NOMO-1 treated with dmso at 0.1 percent for 144 hours (cell line): ENCODE measurements at regions not wholly inside any gene's neighbourhood (a gene's known extent, or its start where the extent isn't known, plus 50 kb on each side); places are given as distances from the start of the nearest gene placed in this dataset.

ENCODE experiments used
- DNase-seq: peaks from one replicate; lab custom pipeline; 2025; ENCODE audit not compliant: unreplicated experiment; lab: John Stamatoyannopoulos, UW

- DNase-seq: no peak
Observed at GRCh38 chr16:54389836-54390494, 103.4 kb upstream of the IRX3 start.

DNA sequence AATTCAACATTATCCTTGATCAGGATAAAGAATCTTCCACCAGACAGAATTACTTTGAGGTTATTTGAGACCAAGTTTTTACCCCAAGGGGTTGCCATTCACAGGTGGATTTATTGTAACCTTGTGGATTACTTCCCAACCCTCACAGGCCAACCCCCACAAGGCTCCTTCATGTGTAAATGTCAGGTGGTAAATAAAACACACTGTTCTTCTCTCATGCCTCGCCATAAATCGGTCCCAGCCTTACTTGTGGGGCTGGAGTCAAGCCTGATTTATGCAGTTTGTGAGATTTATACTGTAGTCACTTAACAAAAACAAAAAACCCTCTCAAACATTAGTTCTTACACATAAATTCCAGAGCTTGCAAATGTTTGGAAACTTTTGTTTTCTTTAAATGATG lies 98.6 kb upstream of the IRX3 start:
- DNase-seq: no peak

DNA sequence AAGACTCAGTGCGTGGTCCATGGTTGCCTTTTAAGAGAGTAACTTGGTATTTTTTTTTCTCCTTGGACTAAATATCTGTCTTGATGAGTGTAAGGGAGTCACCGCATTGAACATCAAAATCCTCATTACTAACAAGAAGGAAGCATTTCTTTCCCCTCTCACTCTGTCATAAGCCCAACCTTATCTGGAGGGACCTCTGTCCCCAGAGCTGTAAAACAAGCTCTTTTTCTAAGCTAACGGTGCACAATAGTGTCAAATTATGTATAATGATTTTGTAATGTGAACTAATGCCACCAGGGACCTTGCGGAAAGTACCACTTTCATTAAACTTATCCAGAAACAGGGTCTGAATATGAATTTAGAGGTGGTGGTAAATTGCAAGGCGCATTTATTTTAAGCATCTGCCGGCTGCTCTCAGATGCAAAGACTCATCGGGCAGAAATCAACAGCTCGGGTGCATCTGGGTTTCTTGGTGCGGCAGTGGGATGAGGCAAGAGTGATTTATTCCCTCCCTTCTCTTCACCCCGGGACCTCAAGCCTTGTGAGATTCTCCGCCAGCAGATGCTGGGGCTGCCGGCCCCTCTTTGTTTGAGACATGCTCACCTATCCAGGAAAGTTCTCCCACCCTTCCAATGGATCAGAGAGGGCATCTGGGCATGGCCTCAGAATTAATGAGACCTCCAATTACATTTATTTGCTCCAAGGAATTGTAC lies 95.2 kb upstream of the IRX3 start:
- DNase-seq: no peak

DNA sequence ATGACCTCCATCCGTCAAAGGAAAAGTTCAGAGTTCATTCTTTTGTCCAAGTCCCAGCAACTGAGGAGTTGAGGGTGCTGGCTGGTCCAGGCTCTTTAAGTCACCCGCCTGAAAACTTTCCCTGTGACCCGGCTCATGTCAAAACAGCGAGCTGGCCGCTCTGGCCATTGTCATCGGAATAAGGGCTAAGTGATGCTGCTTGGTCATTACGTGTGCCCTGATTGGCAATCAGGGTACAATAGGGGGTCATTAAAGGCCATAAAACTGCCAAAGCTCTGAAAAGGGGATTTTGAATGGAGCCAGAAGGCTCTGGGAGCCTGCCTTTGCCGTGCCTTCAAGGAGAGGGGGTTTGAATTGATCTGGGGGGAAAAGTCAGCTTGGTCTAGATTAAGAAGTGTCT lies 88.5 kb upstream of the IRX3 start:
- DNase-seq: no peak

DNA sequence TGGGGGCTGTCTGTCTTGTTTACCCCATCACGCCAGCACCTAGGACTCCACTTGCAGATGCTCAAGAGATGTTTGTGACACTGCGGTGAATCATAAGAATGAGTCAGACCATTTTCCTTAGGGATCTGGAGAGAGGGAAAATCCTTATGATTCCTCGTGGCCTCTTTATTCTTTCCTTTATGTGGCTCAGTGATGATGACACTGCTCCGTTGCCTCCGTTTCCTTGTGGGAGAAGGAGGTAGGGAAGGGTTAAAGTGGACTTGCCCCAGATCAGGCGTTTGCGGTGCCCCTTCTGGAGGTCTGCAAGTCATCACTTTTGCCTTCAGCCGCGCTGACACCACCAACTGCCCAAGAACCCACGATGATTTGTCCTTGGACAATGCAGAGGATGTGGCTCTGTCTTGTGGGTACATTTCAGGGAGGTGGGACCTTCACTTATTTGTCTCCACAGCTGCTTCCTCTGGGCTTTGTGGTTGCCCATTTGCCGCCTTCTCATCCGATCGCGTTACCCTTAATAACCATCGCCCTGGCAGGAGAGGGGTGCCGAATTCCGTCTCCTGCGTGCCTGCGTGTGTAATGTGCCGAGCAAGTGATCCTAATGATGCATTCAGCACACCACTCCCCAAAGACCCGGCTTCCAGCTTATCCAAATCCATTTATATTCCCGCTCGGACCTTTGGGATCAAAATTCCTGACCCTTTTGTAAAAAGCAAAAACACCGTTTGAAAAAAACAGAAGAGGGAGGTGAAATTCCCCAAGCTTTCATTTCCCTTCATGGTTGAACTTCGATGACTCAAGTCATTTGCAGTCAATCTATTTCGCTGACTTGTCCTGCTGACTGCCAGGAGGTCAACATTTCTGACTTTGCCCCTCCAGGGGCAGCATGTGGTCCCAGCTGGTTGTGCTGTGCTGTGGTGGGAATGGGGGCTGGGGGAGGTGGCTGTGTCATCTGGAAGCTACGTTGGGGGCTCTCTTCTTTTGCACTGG lies 87.2 kb upstream of the IRX3 start:
- peak; percentile 77 for DNase-seq

GRCh38 chr16:54370278-54371040 lies 83.9 kb upstream of the IRX3 start:
- DNase-seq: no peak

DNA sequence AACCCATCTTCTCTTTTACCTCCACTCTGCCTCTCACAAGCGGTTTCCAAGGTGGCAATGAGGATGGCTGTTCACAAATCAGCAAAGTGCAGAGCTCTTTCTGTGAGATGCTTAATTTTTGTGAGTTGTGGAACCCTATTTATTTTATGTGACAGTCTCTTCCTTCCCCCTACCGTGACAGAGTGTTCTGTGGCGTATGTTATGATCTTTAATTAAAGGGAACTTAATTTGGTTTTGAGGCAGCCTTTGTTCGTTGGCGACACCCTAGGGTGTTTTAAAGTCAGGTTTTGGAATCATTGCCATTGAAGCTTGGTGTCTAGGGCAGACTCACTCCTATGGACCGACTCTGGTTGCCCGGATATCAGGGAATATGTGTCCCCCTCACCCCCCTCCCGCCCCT lies 83.3 kb upstream of the IRX3 start:
- DNase-seq: peak; percentile 6

DNA sequence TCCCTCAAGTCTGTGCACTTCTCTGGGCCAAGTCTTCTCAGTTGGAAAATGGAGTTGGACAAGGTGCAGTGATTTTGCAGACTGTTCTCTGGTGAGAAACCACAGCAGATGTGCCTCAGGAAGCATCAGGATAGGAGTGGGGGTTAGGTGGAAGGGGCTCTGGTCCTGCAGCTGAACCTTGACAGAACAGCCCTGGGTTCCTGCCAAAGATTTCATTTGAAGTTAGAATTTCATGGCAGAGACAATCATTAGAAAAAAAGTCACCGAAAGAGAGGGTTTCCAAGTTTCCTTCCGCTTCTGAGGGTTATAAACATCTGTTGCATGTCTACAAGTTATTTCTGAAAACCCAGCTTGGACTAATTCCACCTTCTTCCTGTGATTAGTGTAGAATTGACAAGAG lies 80.4 kb upstream of the IRX3 start:
- no peak for DNase-seq

- no peak for DNase-seq
Observed at GRCh38 chr16:54365990-54366634, 79.5 kb upstream of the IRX3 start.

- DNase-seq: peak; percentile 2
Observed at GRCh38 chr16:54363766-54364165, 77.2 kb upstream of the IRX3 start.

GRCh38 chr16:54362591-54363206 lies 76.1 kb upstream of the IRX3 start:
- no peak for DNase-seq

GRCh38 chr16:54361246-54361645 lies 74.7 kb upstream of the IRX3 start:
- no peak for DNase-seq

GRCh38 chr16:54360681-54361080 lies 74.1 kb upstream of the IRX3 start:
- no peak for DNase-seq

- DNase-seq: no peak
Observed at GRCh38 chr16:54359555-54359954, 73.0 kb upstream of the IRX3 start.

- DNase-seq: no peak
Observed at GRCh38 chr16:54359081-54359480, 72.5 kb upstream of the IRX3 start.

GRCh38 chr16:54356391-54356790 lies 69.8 kb upstream of the IRX3 start:
- no peak for DNase-seq

DNA sequence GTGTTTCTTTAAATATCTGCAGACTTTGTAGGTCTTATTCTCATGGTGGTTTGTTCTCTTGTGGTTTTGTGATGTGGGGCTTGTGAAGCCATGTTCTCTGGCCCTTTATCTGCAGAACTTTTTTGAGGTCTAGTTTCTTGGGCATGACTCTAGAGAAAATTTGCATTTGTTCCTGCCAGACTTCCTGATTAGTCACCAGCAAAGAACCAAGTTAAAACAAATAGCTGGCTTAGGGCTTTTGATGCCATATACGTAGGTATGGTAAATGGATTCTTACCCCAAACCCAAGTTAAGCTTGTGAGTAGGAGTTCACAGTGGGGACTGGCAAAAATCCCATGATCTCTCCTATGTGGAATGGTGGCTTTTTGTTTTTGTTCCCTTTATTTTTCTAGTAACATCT lies 68.7 kb upstream of the IRX3 start:
- DNase-seq: no peak

DNA sequence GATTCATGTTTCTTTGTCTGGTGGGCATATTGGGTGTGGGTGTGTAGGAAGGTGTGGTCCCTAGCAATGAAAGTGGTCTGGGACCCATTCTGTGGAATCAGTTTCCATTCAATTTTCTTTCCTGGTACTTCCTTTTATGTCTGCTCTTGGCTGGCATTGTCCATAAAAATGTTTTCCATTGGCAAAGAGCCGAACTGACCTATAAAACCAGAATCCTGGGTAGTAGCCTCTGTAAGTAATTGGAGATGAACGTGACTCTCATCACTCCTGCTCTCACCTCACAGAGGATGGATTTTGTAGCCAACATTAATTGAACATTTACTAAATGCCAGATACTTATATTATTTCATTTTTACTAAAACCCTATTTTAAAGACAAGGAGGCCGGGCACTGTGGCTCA lies 66.5 kb upstream of the IRX3 start:
- no peak for DNase-seq

DNA sequence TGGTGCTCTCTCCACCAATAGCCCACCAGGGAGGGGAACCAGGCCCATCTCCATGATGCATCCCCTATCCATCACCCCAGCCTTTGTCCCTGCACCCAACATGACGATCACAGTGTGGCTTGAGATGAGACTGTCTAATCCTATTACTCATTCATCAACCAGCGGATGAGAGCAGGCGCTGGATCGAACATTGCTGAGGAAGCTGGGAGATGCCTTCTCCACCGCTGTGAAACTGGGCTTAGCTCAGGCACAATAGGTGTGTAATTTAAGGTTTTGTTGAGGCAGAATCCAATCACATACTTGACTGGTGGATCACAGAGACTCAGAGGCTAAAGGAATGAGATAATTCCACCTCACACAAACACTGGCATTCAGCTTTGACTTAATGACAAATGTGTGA lies 64.6 kb upstream of the IRX3 start:
- no peak for DNase-seq

GRCh38 chr16:54347961-54348360 lies 61.4 kb upstream of the IRX3 start:
- DNase-seq: no peak
